PC-3 (cell line): ENCODE measurements at regions not wholly inside any gene's neighbourhood (a gene's known extent, or its start where the extent isn't known, plus 50 kb on each side); places are given as distances from the start of the nearest gene placed in this dataset.

ENCODE experiments used
- ATAC-seq: fragments of 200-7000 bp; cut with Tn5 transposase; 2 replicates; pipeline ENCODE4 v1.9.1; 2020; ENCODE audit warnings: mild to moderate bottlenecking, moderate library complexity
- BruUV-seq: library from RNA; stranded (reverse); fragments of 400-500 nt; replicated peaks from 2 replicates; lab custom pipeline; 2021; lab: Mats Ljungman, UMichigan
- CTCF ChIA-PET: fragments of 300-600 bp; sonication (Branson Sonifier 250); formaldehyde crosslinking; loops from one replicate; lab custom pipeline; 2022; ENCODE audit warnings: antibody characterized with exemption; lab: Charles Lee
- POLR2A ChIA-PET: fragments of 300-600 bp; sonication (Branson Sonifier 250); formaldehyde crosslinking; loops from one replicate; lab custom pipeline; 2022; ENCODE audit warnings: antibody characterized with exemption; ENCODE audit not compliant: unreplicated experiment; lab: Charles Lee
- DNase-seq: peaks from one replicate; pipeline ENCODE4 v3.0.0-alpha.2; 2015
- H2AFZ ChIP-seq: fragments of 300-600 bp; sonication (generic); 2 replicates; pipeline ENCODE4 v1.6.0; 2016; ENCODE audit warnings: antibody characterized with exemption, low read length
- H3F3A ChIP-seq: fragments of 300-600 bp; sonication (generic); one replicate; pipeline ENCODE4 v1.6.0; 2017; ENCODE audit warnings: antibody characterized with exemption, low read length, control low read depth, mild to moderate bottlenecking; ENCODE audit not compliant: unreplicated experiment
- H3K27ac ChIP-seq: fragments of 300-600 bp; sonication (generic); 2 replicates; pipeline ENCODE4 v1.5.1; 2016; ENCODE audit warnings: mild to moderate bottlenecking, low read length
- H3K27me3 ChIP-seq: fragments of 300-600 bp; sonication (generic); 2 replicates; pipeline ENCODE4 v1.6.1; 2016; ENCODE audit warnings: low read length, mixed read lengths
- H3K36me3 ChIP-seq: fragments of 300-600 bp; sonication (generic); 2 replicates; pipeline ENCODE4 v1.6.1; 2016; ENCODE audit warnings: low read depth, mixed run types, low read length, mixed read lengths
- H3K4me1 ChIP-seq: fragments of 300-600 bp; sonication (generic); 2 replicates; pipeline ENCODE4 v1.5.1; 2016; ENCODE audit warnings: low read length; ENCODE audit not compliant: insufficient read depth
- H3K4me2 ChIP-seq: fragments of 300-600 bp; sonication (generic); 2 replicates; pipeline ENCODE4 v1.6.0; 2016; ENCODE audit warnings: low read length
- H3K4me3 ChIP-seq: fragments of 300-600 bp; sonication (generic); 2 replicates; pipeline ENCODE4 v1.5.1; 2016; ENCODE audit warnings: mild to moderate bottlenecking, low read length, mixed read lengths
- H3K79me2 ChIP-seq: fragments of 300-600 bp; sonication (generic); 2 replicates; pipeline ENCODE4 v1.6.1; 2017; ENCODE audit warnings: low read length, mixed read lengths
- H3K9ac ChIP-seq: fragments of 300-600 bp; sonication (generic); 2 replicates; pipeline ENCODE4 v1.6.0; 2016; ENCODE audit warnings: mild to moderate bottlenecking, low read length
- H3K9me2 ChIP-seq: fragments of 300-600 bp; sonication (generic); replicated peaks from 2 replicates; pipeline ENCODE4 v1.6.1; 2016; ENCODE audit warnings: mixed run types, low read length, mixed read lengths
- H3K9me3 ChIP-seq: fragments of 300-600 bp; sonication (generic); 2 replicates; pipeline ENCODE4 v1.6.1; 2016; ENCODE audit warnings: low read length, mixed read lengths
- H4K20me1 ChIP-seq: fragments of 300-600 bp; sonication (generic); 2 replicates; pipeline ENCODE4 v1.6.1; 2016; ENCODE audit warnings: low read length, mixed read lengths
- CTCF ChIP-seq: fragments of 300-600 bp; sonication (generic); conservative IDR thresholded peaks from 2 replicates; pipeline ENCODE4 v1.5.1; 2017; ENCODE audit warnings: antibody characterized with exemption, low read depth, mild to moderate bottlenecking, low read length
- EZH2 ChIP-seq: fragments of 300-600 bp; sonication (generic); IDR thresholded peaks from one replicate; pipeline ENCODE4 v1.6.1; 2017; ENCODE audit warnings: antibody characterized with exemption, mild to moderate bottlenecking, low read length; ENCODE audit not compliant: unreplicated experiment
- EZH2phosphoT487 ChIP-seq: fragments of 300-600 bp; sonication (generic); IDR thresholded peaks from 2 replicates; pipeline ENCODE4 v1.6.1; 2018; ENCODE audit warnings: mild to moderate bottlenecking, antibody characterized with exemption, low read length, borderline replicate concordance
- intact Hi-C: fragments of 100-400 bp; cut with micrococcal nuclease; formaldehyde crosslinking; loops from 2 replicates; pipeline ENCODE4 v1.9.0; 2023

GRCh38 chr2:122486086-122486485, 730.6 kb downstream of the TSN start:
- Histone ChIP-seq H3K27ac (no peak overlapping the region), H2AFZ (no peak overlapping the region), H3K9ac (no peak overlapping the region), H4K20me1 (no peaks in the 10 kb centered on the region), H3K36me3 (no peaks in the 10 kb centered on the region), H3F3A (no peaks in the 10 kb centered on the region), H3K4me2 (no peak overlapping the region), H3K27me3 (no peaks in the 10 kb centered on the region), H3K9me2 (no peaks in the 10 kb centered on the region), H3K4me1 (no peaks in the 10 kb centered on the region), H3K4me3 (no peak overlapping the region), H3K9me3 (no peaks in the 10 kb centered on the region), H3K79me2 (no peaks in the 10 kb centered on the region)
- no peak for DNase-seq
- ChIA-PET POLR2A (no interaction called here), CTCF (no interaction called here)
- intact Hi-C loops = no loop called here
- no peak for ATAC-seq
- no TSS peak for BruUV-seq
- TF ChIP-seq CTCF (no peak), EZH2phosphoT487 (no peak), EZH2 (no peak)

GRCh38 chr2:122486705-122487415, 731.4 kb downstream of the TSN start:
- H3K9me2 ChIP-seq = no peaks in the 10 kb centered on the region
- H4K20me1 ChIP-seq = no peaks in the 10 kb centered on the region
- no peaks in the 10 kb centered on the region for H3F3A ChIP-seq
- H3K36me3 ChIP-seq = no peaks in the 10 kb centered on the region
- ChIA-PET CTCF (no interaction called here), POLR2A (no interaction called here)
- no peaks in the 10 kb centered on the region for H3K27me3 ChIP-seq
- H3K4me2 ChIP-seq = no peak overlapping the region
- intact Hi-C loops = no loop called here
- H2AFZ ChIP-seq = no peak overlapping the region
- DNase-seq = no peak
- no peaks in the 10 kb centered on the region for H3K79me2 ChIP-seq
- ATAC-seq = no peak
- H3K27ac ChIP-seq = no peak overlapping the region
- no TSS peak for BruUV-seq
- no peaks in the 10 kb centered on the region for H3K9me3 ChIP-seq
- no peak overlapping the region for H3K4me3 ChIP-seq
- no peaks in the 10 kb centered on the region for H3K4me1 ChIP-seq
- H3K9ac ChIP-seq = no peak overlapping the region
- TF ChIP-seq EZH2 = no peak
- no peak for TF ChIP-seq EZH2phosphoT487
- no peak for TF ChIP-seq CTCF

GRCh38 chr2:122491011-122491410, 735.6 kb downstream of the TSN start:
- H3K9me2 ChIP-seq = no peaks in the 10 kb centered on the region
- ATAC-seq (no peak), DNase-seq (no peak)
- intact Hi-C loops = no loop called here
- no peaks in the 10 kb centered on the region for H3K4me1 ChIP-seq
- H3K4me2 ChIP-seq = no peak overlapping the region
- BruUV-seq = no TSS peak
- no peak overlapping the region for H3K4me3 ChIP-seq
- H3K36me3 ChIP-seq = no peaks in the 10 kb centered on the region
- no peaks in the 10 kb centered on the region for H3K79me2 ChIP-seq
- no peak for TF ChIP-seq EZH2
- no peak for TF ChIP-seq CTCF
- TF ChIP-seq EZH2phosphoT487 = no peak
- H3K27ac ChIP-seq = no peak overlapping the region
- H3K27me3 ChIP-seq = no peaks in the 10 kb centered on the region
- H3F3A ChIP-seq = no peaks in the 10 kb centered on the region
- no peak overlapping the region for H2AFZ ChIP-seq
- ChIA-PET POLR2A (no interaction called here), CTCF (no interaction called here)
- H3K9ac ChIP-seq = no peak overlapping the region
- H4K20me1 ChIP-seq = no peaks in the 10 kb centered on the region
- no peaks in the 10 kb centered on the region for H3K9me3 ChIP-seq
